Glutamatergic neuron (in vitro differentiated cells): ENCODE measurements at regions not wholly inside any gene's neighbourhood (a gene's known extent, or its start where the extent isn't known, plus 50 kb on each side); places are given as distances from the start of the nearest gene placed in this dataset.

ENCODE experiments used
- DNase-seq: peaks from one replicate; pipeline ENCODE4 v3.0.0; 2022
- H3K27ac Mint-ChIP-seq: one replicate; pipeline ENCODE4 v1.8.0; 2020; ENCODE audit warnings: mild to moderate bottlenecking, mixed read lengths, inconsistent platforms; ENCODE audit not compliant: unreplicated experiment
- H3K27me3 Mint-ChIP-seq: one replicate; pipeline ENCODE4 v1.8.0; 2020; ENCODE audit warnings: mild to moderate bottlenecking, moderate library complexity, mixed read lengths, inconsistent platforms; ENCODE audit not compliant: unreplicated experiment
- H3K36me3 Mint-ChIP-seq: one replicate; pipeline ENCODE4 v1.8.0; 2020; ENCODE audit warnings: mild to moderate bottlenecking, mixed read lengths, inconsistent platforms; ENCODE audit not compliant: unreplicated experiment
- H3K4me1 Mint-ChIP-seq: one replicate; pipeline ENCODE4 v1.8.0; 2020; ENCODE audit warnings: mild to moderate bottlenecking, low read depth, mixed read lengths, inconsistent platforms; ENCODE audit not compliant: unreplicated experiment
- H3K4me3 Mint-ChIP-seq: one replicate; pipeline ENCODE4 v1.8.0; 2020; ENCODE audit warnings: mild to moderate bottlenecking, mixed read lengths, inconsistent platforms; ENCODE audit not compliant: unreplicated experiment
- H3K9me3 Mint-ChIP-seq: one replicate; pipeline ENCODE4 v1.8.0; 2020; ENCODE audit warnings: mild to moderate bottlenecking, moderate library complexity, mixed read lengths, inconsistent platforms; ENCODE audit not compliant: unreplicated experiment
- CTCF ChIP-seq: fragments of 200-600 bp; sonication (generic); IDR thresholded peaks from one replicate; pipeline ENCODE4 v1.5.0; 2021; ENCODE audit not compliant: partially characterized antibody, unreplicated experiment

GRCh38 chr4:3644849-3645627, 112.8 kb upstream of the LRPAP1 start:
- peaks cover 2% of the 10 kb centered on the region for H3K4me1 Mint-ChIP-seq
- peaks cover 5% of the 10 kb centered on the region for H3K27me3 Mint-ChIP-seq
- no peak overlapping the region for H3K4me3 Mint-ChIP-seq
- peaks cover under 1% of the 10 kb centered on the region for H3K36me3 Mint-ChIP-seq
- DNase-seq, result no peak
- no peak for TF ChIP-seq CTCF
- no peak overlapping the region for H3K27ac Mint-ChIP-seq
- peaks cover 2% of the 10 kb centered on the region for H3K9me3 Mint-ChIP-seq

- no peak for TF ChIP-seq CTCF
- Mint-ChIP-seq H3K27me3 (peaks cover 8% of the 10 kb centered on the region), H3K4me3 (no peak overlapping the region), H3K9me3 (peaks cover 2% of the 10 kb centered on the region), H3K4me1 (peaks cover 2% of the 10 kb centered on the region), H3K27ac (no peak overlapping the region), H3K36me3 (peaks cover 4% of the 10 kb centered on the region)
- no peak for DNase-seq
These were observed 111.6 kb upstream of the LRPAP1 start for GRCh38 chr4:3643518-3644433.

GRCh38 chr4:3642806-3643517, 110.7 kb upstream of the LRPAP1 start:
- H3K9me3 Mint-ChIP-seq, result peaks cover 2% of the 10 kb centered on the region
- H3K27me3 Mint-ChIP-seq, result peaks cover 10% of the 10 kb centered on the region
- no peak for TF ChIP-seq CTCF

GRCh38 chr4:3642056-3642630, 109.9 kb upstream of the LRPAP1 start:
- Mint-ChIP-seq H3K27ac (no peak overlapping the region), H3K27me3 (peaks cover 10% of the 10 kb centered on the region), H3K4me3 (no peak overlapping the region), H3K4me1 (peaks cover 2% of the 10 kb centered on the region), H3K9me3 (peaks cover 2% of the 10 kb centered on the region), H3K36me3 (peaks cover 13% of the 10 kb centered on the region)
- DNase-seq, result no peak
- no peak for TF ChIP-seq CTCF

More at GRCh38 chr4:3642806-3643517, 110.7 kb upstream of the LRPAP1 start:
- H3K27ac Mint-ChIP-seq, result no peak overlapping the region
- DNase-seq, result no peak
- H3K4me3 Mint-ChIP-seq, result no peak overlapping the region
- peaks cover 12% of the 10 kb centered on the region for H3K36me3 Mint-ChIP-seq
- peaks cover 2% of the 10 kb centered on the region for H3K4me1 Mint-ChIP-seq
